HG02678 (cell line): ENCODE measurements at regions not wholly inside any gene's neighbourhood (a gene's known extent, or its start where the extent isn't known, plus 50 kb on each side); places are given as distances from the start of the nearest gene placed in this dataset.

Source experiments
- ATAC-seq: cut with Tn5 transposase; IDR thresholded peaks from one replicate; pipeline ENCODE4 v1.9.1; 2021; ENCODE audit warnings: mild to moderate bottlenecking, moderate library complexity; ENCODE audit not compliant: unreplicated experiment

DNA sequence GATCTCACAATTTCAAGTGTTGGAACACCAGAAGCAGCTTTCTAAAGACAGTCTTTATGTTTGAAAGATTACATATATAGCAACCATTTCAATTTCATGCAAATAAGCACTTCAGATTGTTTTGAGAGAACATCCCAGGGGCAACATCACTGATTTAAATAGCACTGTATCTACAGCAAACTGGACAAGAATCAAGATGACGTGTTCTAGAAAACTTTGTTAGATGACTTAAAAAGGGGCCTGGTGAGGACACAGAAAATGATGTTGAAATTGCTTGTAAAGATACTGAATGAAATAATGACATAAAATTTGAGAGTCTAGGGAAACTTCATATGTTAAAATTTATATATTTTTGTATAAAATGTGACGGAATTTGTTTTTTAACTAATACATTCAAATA is 277.1 kb downstream of the KLF12 start:
- no peak for ATAC-seq

DNA sequence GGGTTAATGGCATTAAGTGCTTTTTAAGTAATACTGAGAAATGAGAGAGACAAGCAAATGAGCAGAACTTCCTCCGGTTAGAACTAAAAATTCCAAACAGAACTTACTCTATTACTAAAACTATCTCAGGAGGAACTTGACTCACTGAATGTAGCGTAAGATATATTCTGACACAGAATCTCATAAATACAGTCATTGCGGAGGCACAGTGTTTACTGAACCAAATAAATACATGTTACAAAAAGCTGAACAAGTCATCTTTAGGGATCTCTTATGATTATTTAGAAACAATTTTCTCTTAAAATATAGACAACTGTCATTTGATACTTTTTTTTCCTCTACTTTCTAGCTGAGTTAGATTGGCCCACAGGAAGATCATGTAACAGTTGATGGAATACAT is 283.1 kb downstream of the KLF12 start:
- ATAC-seq = no peak

- no peak for ATAC-seq
Measured at GRCh38 chr13:73850104-73850873, 283.9 kb downstream of the KLF12 start.

DNA sequence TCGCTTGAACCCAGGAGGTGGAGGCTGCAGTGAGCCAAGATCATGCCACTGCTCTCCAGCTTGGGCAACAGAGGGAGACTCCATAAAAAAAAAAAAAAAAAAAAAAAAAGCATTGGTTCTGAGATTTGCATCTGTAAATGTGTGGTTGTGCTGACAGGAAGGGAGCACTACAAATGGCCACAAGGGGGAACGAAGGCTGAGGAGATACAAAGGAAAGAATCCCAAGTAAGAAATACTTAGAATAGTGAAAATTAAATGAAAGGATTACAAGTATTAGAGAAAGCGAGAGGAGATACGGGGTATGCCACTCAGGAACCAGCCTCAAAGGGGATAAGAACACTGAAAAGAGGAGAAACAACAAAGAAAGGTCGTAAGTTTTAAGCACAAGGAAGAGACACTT is 284.9 kb downstream of the KLF12 start:
- no peak for ATAC-seq

DNA sequence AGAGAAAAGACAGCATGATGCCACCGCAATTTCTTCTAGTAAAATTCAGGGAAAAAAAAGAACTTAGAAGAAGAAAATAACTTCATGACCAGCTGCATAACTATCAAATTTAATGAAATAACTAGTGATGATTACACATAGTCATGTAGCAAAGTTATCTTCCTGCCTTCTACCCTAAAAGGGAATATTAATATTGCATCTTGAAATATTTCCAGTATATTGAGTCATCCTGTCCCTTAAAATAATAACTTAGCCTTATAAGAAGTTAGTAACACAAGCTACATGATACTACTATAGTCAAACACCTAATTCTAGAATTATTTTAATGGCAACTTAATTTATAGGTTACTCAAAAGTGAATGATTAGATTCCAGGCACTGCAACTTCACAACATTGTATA is 289.2 kb downstream of the KLF12 start:
- ATAC-seq = no peak

DNA sequence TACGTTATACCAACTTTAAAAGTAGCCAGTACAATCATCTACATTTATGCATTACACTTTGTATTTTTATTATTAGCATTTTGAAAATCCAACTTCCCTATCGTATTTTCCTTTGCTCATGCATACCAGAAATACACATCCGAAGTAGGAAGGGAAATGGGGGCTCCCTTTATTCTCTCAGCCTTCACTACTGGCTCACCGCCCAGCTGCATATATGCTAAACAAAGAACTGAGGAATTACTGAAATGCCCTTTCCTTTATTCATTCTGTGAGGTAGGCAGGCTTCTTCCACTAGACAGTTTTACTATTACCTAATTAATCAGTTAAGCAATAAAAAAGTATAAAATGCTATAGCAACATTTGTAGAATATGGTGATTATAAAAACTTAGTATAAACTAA is 291.6 kb downstream of the KLF12 start:
- ATAC-seq = no peak

DNA sequence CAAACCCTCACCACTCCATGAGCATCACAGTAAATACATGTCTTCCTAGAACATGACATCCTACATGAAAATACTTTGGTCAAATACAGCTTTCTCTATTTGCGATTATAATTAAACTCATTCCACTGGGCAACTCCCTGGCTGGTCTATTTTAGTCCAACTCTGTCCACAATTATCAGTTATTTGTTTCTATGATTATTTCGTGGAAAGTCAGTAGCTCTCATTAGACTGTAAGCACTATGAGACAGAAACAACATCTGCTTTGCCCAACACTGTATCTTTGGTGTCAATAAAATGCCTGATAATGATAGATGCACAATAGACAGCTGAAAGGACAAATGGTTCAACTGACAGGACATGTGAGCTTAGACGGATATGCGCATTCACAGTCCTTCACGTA is 292.0 kb downstream of the KLF12 start:
- no peak for ATAC-seq

DNA sequence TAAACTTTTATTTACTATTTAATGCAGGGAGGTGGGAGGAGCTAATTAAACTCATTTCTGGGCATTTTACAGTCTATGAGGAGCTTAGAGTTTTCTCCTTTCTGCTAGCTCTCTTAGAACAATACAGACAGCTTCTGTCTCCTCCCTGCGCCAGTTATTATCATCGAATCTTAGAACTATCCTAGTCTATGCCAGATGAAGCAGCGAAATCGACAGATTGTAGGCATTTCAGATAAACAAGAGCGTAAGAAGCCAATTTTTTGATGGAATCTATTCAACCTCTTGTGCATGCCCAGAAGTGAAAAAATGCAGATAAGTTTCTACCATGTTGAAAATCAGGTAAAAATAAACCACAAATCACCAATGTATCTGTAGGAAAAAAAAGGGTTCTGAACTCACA is 297.1 kb downstream of the KLF12 start:
- ATAC-seq = no peak

- ATAC-seq = peak; percentile 64
Measured at GRCh38 chr13:73835138-73835721, 299.0 kb downstream of the KLF12 start.

DNA sequence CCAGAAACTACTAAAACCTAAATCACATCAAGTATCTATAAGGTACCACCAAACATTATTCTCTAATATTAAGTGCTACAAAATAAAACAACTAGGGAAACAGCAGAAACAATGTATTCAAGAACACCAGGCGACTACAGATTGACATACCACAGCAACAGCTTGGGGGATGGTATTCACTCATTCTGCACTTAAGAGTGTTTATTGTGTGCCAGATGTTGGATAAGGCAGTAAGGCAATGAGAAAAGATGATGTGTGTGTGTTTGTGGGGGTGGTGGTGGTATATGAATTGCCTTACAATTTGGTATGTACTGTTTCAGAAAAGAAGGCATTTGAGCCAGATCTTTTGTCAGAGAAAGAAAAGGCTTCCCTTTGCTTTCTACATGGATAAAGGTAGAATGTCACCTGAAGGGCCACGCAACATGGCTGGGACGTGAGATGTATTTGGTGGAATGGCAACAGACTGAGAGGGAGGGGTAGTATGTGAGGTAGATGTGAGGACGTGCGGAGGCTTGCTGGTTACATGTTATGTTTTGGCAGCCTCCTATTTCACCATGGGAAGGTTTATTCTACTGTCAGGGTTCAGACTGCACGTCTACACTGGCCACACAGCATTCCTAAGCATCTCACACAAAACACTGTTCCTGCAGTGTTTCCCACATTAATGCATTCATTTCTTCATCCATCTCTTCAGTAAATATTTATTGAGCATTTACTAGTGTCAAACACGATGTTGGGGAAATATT is 300.7 kb downstream of the KLF12 start:
- ATAC-seq = no peak

DNA sequence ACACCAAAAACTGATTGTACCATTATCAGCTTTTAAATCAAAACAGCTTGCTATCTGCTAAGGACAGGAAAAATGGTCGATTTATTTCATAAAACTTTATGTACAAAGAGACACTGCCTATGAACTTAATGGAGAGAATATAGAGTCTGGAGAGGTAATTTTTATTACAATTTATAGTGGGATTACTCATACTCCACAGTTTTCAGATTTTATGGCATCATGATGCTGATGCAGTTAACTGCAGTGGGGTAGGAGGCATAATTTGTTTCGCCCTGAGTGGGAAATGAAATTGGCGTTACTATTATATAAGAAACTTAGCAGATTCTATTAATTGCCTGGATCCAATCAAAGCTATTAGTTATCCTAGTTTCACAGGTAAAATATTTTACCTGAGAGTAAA is 301.4 kb downstream of the KLF12 start:
- no peak for ATAC-seq

DNA sequence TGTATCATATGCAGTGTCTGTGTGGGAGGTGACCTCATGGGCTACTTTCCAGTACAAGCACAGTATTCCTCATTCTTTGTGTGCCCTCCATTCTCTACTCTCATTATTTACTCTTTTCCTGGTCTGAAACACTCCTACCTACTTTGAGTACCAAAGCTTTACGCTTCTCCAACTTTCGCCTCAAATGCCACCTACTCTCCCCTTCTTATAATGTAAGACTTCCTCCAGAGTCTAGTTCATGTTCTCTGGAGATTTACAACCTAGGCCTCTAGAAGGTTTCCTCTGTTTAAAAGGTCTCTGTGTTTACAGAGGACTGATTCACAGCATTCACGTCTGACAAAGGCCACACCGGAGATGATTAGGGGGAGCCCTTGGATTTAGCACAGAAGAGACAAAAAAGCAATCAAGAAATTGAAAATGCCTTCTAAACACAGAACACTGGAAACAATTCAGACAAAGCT is 302.0 kb downstream of the KLF12 start:
- ATAC-seq = no peak

- ATAC-seq = no peak
Measured at GRCh38 chr13:73829416-73829815, 304.8 kb downstream of the KLF12 start.

- no peak for ATAC-seq
Measured at GRCh38 chr13:73828811-73829210, 305.4 kb downstream of the KLF12 start.

DNA sequence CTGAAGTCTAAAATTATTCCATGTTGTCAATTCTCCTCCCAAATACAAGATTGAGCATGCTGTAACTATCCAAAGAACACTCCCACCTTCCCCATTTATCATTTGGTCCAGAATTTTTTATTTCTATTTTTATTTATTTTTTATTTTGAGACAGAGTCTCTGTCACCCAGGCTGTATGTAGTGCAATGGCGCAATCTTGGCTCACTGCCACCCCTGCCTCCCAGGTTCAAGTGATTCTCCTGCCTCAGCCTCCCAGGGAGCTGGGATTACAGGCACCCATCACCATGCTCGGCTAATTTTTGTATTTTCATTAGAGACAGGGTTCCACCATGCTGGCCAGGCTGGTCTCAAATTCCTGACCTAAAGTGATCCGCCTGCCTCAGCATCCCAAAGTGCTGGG is 306.8 kb downstream of the KLF12 start:
- no peak for ATAC-seq

- no peak for ATAC-seq
Measured at GRCh38 chr13:73825143-73825542, 309.1 kb downstream of the KLF12 start.

DNA sequence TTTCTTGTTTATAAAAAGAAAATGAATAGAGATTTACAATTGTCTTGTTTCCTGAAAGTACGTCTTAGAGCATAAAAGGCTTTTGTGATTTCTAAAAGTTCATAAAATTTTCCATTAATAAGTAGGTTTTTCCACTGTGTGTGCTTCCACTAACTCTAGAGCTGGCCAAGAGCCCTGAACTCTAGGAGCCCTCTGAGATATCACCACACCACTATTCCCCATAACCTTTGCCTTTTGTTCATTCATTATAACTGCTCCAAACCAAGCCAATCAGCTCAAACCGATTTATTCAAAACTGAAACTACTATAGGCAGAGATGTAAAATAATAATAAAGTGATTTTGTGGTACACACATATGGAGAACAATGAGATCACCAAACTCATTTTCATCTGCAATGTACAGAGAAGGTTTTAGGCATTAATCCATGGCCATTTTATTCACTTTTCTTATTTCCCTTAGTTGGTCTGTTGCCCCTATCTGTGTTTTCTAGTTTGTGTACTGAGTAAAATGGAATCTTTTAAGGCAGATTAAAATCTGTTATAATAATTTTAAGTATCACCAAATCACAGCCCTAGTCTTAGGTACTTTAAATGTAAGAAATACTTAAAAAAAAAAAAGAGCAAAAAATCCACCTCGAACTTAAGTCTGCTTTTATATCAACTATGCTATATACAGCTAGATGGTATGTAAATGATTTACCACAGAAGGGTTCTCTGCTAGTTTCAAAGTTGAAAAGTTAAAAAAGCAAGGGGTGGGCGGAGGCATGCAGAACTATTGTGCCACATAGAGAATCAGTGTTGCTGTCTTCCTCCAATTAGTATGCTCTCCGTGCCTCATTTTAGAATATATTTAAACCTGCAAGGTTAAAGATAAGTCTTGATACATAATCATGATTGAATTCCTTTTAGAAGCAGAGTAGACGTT is 311.3 kb downstream of the KLF12 start:
- ATAC-seq = no peak

DNA sequence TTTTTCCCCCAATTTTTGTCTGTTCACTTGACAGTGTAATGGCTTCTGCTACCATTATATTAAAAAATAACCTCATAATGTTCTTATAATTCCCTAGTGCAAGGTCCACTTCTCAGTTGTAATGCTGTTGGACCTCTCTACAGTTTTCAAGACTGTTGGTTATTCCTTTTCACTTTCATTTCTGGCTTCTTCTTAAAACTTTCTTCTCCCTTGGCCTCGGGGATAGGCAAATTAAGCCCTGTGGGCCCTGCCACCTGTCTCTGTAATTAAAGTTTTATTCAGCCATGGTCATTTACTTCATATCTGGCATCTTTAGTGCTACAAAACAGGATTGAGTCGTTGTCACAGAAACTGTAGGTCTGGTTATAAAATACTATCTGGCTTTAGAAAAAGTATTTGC is 313.5 kb downstream of the KLF12 start:
- peak; percentile 72 for ATAC-seq

DNA sequence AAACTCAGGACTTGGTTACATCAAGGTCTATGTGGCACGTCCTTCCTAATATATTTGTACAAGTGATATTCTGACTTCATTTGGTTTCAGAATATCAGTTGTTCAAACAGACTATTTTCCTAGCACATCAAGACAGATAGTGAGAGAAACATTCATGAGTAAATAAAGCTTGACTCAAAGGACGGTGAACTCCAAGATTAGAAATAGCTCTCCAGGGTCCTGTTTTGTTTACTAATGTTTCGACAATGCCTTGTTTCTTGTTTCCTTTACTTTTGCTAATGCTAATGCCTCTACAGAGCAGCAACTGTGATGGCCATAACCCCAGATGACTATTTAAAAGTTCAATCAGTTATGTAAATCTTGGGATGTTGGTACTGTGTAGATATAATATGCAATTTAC is 313.9 kb downstream of the KLF12 start:
- ATAC-seq = no peak

- ATAC-seq = no peak
Measured at GRCh38 chr13:73819711-73820110, 314.5 kb downstream of the KLF12 start.

DNA sequence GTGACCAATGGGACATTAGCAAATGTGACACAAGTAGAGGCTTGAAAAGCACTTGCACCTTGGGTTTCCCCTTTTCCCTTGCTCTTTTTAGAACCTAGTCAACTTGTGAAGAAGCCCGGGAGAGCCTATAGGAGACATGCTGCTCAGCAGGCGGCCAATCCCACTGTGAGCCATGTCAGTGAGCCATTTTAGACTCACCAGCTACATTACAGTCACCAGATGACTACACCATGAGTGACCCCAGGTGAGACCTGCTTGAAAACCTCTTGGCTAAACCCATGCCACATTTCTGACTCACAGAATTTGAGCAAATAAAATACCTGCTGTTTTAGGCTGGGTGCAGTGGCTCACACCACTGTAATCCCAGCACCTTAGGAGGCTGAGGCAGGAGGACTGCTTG is 317.5 kb downstream of the KLF12 start:
- ATAC-seq = no peak
